Esophagus (tissue), 2 donors: ENCODE measurements at regions not wholly inside any gene's neighbourhood (a gene's known extent, or its start where the extent isn't known, plus 50 kb on each side); places are given as distances from the start of the nearest gene placed in this dataset.

ENCODE experiments used
- H3K27ac ChIP-seq, 2 donors: one replicate each; pipeline ENCODE4 v1.5.1; 2013; ENCODE audit warnings: low read depth in 2 of 2, mild to moderate bottlenecking in 2 of 2, inconsistent platforms in 1 of 2, low read length in 1 of 2, moderate library complexity in 1 of 2
- H3K27me3 ChIP-seq, 2 donors: one replicate each; pipeline ENCODE4 v1.6.1; 2013; ENCODE audit warnings: low read length in 2 of 2, control low read depth in 1 of 2, mild to moderate bottlenecking in 1 of 2; ENCODE audit not compliant: insufficient read depth in 2 of 2, control insufficient read depth in 1 of 2
- H3K36me3 ChIP-seq, 2 donors: one replicate each; pipeline ENCODE4 v1.6.1; 2013; ENCODE audit warnings: low read length in 1 of 2; ENCODE audit not compliant: control insufficient read depth in 2 of 2, insufficient read depth in 2 of 2
- H3K4me1 ChIP-seq, 2 donors: one replicate each; pipeline ENCODE4 v1.6.1; 2013; ENCODE audit warnings: low read length in 1 of 2; ENCODE audit not compliant: control insufficient read depth in 2 of 2, insufficient read depth in 2 of 2
- H3K4me3 ChIP-seq, 2 donors: one replicate each; pipeline ENCODE4 v1.5.1; 2013; ENCODE audit warnings: low read length in 2 of 2, mild to moderate bottlenecking in 2 of 2, low read depth in 1 of 2, moderate library complexity in 1 of 2
- H3K9me3 ChIP-seq, 2 donors: one replicate each; pipeline ENCODE4 v1.6.1; 2013; ENCODE audit warnings: mild to moderate bottlenecking in 2 of 2, low read depth in 1 of 2, low read length in 1 of 2, moderate library complexity in 1 of 2; ENCODE audit not compliant: control insufficient read depth in 2 of 2, insufficient read depth in 1 of 2
- WGBS, 2 donors: extraction: QIAGEN DNeasy Blood & Tissue Kit; methylation state at CpG; one replicate each; pipeline ENCODE4 v1.1.7; 2013; 5-methylcytosine and 5-hydroxymethylcytosine counted together
- donor health status: healthy with polysubstance abuse.
- donor health status: Bipolar disorder and iron deficiency.

- no peaks in the 10 kb centered on the region for H3K36me3 ChIP-seq
- no peak overlapping the region for H3K4me3 ChIP-seq
- no peaks in the 10 kb centered on the region for H3K4me1 ChIP-seq
- WGBS, 2 donors: 90 to 93% methylated on average over 2 of the region's 2 CpGs
- no peak overlapping the region for H3K27ac ChIP-seq
- H3K9me3 ChIP-seq: no peaks in the 10 kb centered on the region
- no peaks in the 10 kb centered on the region for H3K27me3 ChIP-seq
Observed at GRCh38 chr10:3999642-4000041, 214.6 kb upstream of the KLF6 start.

- H3K27ac ChIP-seq: no peak overlapping the region
- H3K4me3 ChIP-seq: no peak overlapping the region
- no peaks in the 10 kb centered on the region for H3K9me3 ChIP-seq
- H3K27me3 ChIP-seq: no peaks in the 10 kb centered on the region
- WGBS, 2 donors: 77 to 78% methylated on average over 4 of the region's 4 CpGs
- H3K36me3 ChIP-seq: no peaks in the 10 kb centered on the region
- no peaks in the 10 kb centered on the region for H3K4me1 ChIP-seq
Observed at GRCh38 chr10:3996697-3997096, 211.7 kb upstream of the KLF6 start.

- no peaks in the 10 kb centered on the region for H3K4me1 ChIP-seq
- no peak overlapping the region for H3K27ac ChIP-seq
- H3K9me3 ChIP-seq: no peaks in the 10 kb centered on the region
- no peaks in the 10 kb centered on the region for H3K36me3 ChIP-seq
- no peaks in the 10 kb centered on the region for H3K27me3 ChIP-seq
- WGBS, 2 donors: 57 to 59% methylated on average over 8 of the region's 8 CpGs
- no peak overlapping the region for H3K4me3 ChIP-seq
Observed at GRCh38 chr10:3995302-3996210, 210.5 kb upstream of the KLF6 start.

GRCh38 chr10:3992382-3993178, 207.6 kb upstream of the KLF6 start:
- 78 to 86% methylated on average over 16 of the region's 16 CpGs for WGBS, 2 donors
- Histone ChIP-seq H3K27me3 (no peaks in the 10 kb centered on the region), H3K4me3 (no peak overlapping the region), H3K36me3 (no peaks in the 10 kb centered on the region), H3K9me3 (peaks cover 0 to 3% of the 10 kb centered on the region in 2 donors), H3K27ac (no peak overlapping the region), H3K4me1 (no peaks in the 10 kb centered on the region)

- Histone ChIP-seq H3K9me3 (peaks cover 0 to 3% of the 10 kb centered on the region in 2 donors), H3K4me3 (no peak overlapping the region), H3K36me3 (no peaks in the 10 kb centered on the region), H3K27me3 (no peaks in the 10 kb centered on the region), H3K27ac (no peak overlapping the region), H3K4me1 (peaks cover 0 to 3% of the 10 kb centered on the region in 2 donors)
- 88 to 89% methylated on average over 5 of the region's 5 CpGs for WGBS, 2 donors
Observed at GRCh38 chr10:3990307-3990706, 205.3 kb upstream of the KLF6 start.

- Histone ChIP-seq H3K4me1 (peaks cover 0 to 3% of the 10 kb centered on the region in 2 donors), H3K27ac (no peak overlapping the region), H3K36me3 (no peaks in the 10 kb centered on the region), H3K27me3 (no peaks in the 10 kb centered on the region), H3K4me3 (no peak overlapping the region), H3K9me3 (peaks cover 0 to 3% of the 10 kb centered on the region in 2 donors)
- 64 to 71% methylated on average over 9 of the region's 9 CpGs for WGBS, 2 donors
Observed at GRCh38 chr10:3987143-3987974, 202.3 kb upstream of the KLF6 start.

- WGBS, 2 donors: 53 to 58% methylated on average over 10 of the region's 10 CpGs
- Histone ChIP-seq H3K9me3 (peaks cover 0 to 3% of the 10 kb centered on the region in 2 donors), H3K36me3 (no peaks in the 10 kb centered on the region), H3K4me1 (peaks cover 0 to 3% of the 10 kb centered on the region in 2 donors), H3K27ac (no peak overlapping the region), H3K27me3 (no peaks in the 10 kb centered on the region), H3K4me3 (no peak overlapping the region)
Observed at GRCh38 chr10:3986493-3987142, 201.6 kb upstream of the KLF6 start.

GRCh38 chr10:3982746-3983442, 197.9 kb upstream of the KLF6 start:
- Histone ChIP-seq H3K27ac (no peak overlapping the region), H3K4me1 (peaks cover 0 to 3% of the 10 kb centered on the region in 2 donors), H3K4me3 (no peak overlapping the region), H3K9me3 (no peaks in the 10 kb centered on the region), H3K36me3 (no peaks in the 10 kb centered on the region), H3K27me3 (no peaks in the 10 kb centered on the region)
